NCI-H524 treated with DMSO at 0.1 percent for 48 hours (cell line): ENCODE measurements at regions not wholly inside any gene's neighbourhood (a gene's known extent, or its start where the extent isn't known, plus 50 kb on each side); places are given as distances from the start of the nearest gene placed in this dataset.

ENCODE experiments used
- DNase-seq: peaks from one replicate; lab custom pipeline; 2025; lab: John Stamatoyannopoulos, UW

DNA sequence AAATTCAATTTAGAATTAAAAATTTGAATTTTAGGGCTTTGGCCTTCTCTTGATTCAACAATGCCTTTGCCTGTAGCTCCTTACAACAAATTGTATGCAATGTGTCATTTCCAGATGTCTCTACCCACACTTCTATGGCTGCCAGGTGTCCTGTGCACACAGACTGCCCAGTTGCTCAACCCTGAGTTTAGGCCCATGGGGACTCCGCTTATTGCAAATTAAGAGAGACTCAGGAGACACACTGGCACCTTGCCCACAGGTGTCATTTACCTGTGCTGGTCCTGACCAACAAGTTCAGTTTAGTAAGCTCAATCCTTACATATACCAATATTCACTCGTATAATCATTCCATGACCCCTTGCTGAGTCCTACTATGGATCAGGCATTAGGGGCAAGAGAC, 236.1 kb downstream of the OMA1 start:
- no peak for DNase-seq

- no peak for DNase-seq
Observed at GRCh38 chr1:58308206-58308605, 238.3 kb downstream of the OMA1 start.

- no peak for DNase-seq
Observed at GRCh38 chr1:58307431-58307830, 239.1 kb downstream of the OMA1 start.

DNA sequence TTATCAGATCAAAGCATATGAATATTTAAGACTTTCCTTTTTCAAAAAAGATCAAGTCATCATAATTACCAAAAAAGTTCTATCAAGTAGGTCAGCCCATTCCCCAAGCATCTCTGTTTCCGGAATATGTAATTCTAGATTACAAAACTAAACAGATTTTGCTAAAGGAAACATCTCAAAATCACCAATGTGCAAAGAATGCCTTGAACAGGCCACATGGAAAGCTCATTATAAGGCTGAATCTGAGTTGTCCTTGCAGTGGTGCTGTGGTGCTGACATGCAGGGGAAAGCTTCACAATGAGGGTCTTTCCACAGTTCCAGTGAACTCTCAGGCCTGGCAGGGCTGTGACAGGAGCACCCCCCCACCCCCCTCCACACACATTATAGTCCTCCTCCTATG, 240.9 kb downstream of the OMA1 start:
- DNase-seq: no peak

- DNase-seq: no peak
Observed at GRCh38 chr1:58304346-58304975, 242.1 kb downstream of the OMA1 start.

- DNase-seq: no peak
Observed at GRCh38 chr1:58303841-58304240, 242.7 kb downstream of the OMA1 start.

GRCh38 chr1:58293388-58293787, 253.1 kb downstream of the OMA1 start:
- DNase-seq: no peak

DNA sequence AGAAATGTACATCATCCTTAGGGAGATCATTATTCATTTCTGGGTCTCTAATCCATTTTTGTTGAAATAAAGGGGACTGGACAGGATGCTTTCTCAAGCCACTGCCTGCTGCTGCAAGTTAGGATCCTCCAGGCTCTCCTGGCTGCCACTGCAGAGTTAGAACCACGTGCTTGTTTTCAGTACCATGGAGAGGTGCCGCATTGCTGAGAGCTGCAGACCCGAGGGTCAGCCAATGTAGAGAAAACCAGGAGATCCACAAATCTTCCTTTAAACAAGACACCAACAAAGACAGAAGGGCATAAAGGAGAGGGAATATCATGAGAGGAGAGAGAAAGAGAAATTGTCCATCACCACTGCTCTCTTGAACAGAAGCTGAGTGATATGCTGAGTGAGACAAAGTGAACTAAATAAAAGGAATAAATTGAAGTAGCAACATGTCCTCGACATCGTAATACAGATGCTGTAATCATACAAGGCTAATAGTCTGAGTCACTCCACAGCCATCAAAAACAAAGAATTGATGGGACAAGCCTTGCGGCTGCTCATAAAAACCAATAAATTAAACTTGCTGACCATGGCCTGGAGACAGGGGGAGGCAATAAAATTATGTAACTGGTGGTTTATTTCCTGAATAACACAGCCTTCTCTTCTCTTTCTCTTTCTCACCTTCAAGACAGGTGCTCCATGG, 255.7 kb downstream of the OMA1 start:
- DNase-seq: no peak

DNA sequence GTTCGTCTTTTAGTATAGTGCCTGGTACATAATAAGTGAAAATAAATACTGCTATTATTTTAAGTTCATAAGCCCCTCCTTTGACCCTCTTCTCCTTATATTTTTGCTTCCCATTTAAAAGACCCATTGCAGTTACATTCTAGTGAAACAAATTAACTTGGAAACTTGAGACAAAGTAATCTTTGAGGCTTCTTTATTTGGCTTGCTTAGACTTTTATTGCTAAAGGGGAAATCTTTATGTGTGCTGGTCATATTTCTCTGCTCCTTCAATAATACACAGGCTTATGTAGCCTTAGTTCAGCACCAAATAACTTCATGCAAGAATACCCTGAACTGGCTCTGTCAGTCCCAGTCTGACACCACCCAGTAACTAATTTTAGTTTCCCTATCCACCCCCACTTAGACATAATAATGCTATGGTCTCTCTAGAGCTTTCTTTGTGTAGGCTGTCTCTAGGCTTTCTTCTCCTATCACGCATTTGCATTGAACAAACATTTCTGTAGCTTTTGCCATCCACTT, 257.8 kb downstream of the OMA1 start:
- no peak for DNase-seq

DNA sequence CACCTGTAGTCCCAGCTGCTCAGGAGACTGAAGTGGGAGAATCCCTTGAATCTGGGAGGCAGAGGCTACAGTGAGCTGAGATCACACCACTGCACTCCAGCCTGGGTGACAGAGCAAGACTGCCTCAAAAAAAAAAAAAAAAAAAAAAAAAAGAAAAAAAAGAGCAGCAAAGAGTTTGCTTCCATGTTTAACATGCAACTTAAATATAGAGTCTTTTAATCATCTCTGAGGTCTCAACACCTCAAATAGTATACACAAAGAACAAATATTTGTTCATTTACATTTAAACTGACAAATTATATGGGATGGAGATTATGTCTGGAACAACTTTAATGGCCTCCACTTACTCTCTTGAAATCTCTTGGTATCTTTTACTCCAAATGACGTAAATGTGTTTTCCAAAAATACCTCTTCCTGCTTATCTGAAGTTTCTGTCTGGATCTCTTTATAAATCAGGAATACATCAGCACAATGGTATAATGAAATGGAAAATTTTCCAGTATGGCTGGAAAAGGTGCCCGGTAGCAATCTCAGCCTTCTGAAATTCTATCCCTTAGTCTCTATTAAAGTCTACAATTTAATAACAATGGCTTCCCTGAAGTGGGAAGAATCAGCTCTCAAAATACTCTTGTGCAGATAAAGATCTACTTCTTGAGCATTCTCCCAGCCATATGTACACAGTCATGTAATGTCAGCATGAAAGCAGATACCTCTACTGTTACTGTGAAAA, 258.5 kb downstream of the OMA1 start:
- no peak for DNase-seq

- DNase-seq: no peak
Observed at GRCh38 chr1:58284225-58284510, 262.4 kb downstream of the OMA1 start.

DNA sequence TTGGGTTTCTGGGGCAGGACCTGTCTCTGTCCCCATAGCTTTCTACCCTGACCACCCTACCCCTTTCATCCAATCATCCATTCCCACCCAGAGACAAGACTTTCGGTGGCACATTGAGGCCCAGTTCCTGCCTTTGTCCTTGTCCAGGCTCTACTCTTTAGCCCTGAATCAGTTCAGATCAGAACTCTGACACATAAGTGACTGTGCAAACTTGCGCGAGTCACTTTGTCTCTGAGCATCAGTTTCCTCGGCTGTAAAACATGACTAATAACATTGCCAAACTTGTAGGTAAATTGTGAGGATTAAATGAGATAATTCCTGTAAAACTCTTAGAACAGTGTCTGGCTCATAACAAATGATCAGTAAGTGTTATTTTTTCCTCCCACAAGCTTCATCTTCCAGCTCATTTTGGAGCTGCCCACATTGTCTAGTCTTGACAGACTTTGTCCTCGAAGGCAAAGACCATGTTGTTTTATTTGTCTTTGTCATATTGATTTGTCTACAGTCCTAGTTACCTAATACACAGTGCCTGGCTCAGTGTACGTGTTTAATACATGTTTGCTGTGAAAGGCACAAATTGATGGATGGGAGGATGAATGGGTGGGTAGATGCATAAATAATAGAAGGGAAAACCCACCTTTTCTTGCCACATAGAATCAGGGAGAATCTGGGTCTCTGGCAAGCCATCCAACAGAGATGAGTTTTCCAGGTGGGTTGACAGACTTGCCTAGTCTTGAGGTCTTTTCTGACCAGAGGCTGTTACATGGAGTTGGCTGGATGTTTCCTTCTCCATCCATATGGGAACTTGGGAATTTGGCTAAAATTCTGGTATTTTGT, 262.9 kb downstream of the OMA1 start:
- no peak for DNase-seq

DNA sequence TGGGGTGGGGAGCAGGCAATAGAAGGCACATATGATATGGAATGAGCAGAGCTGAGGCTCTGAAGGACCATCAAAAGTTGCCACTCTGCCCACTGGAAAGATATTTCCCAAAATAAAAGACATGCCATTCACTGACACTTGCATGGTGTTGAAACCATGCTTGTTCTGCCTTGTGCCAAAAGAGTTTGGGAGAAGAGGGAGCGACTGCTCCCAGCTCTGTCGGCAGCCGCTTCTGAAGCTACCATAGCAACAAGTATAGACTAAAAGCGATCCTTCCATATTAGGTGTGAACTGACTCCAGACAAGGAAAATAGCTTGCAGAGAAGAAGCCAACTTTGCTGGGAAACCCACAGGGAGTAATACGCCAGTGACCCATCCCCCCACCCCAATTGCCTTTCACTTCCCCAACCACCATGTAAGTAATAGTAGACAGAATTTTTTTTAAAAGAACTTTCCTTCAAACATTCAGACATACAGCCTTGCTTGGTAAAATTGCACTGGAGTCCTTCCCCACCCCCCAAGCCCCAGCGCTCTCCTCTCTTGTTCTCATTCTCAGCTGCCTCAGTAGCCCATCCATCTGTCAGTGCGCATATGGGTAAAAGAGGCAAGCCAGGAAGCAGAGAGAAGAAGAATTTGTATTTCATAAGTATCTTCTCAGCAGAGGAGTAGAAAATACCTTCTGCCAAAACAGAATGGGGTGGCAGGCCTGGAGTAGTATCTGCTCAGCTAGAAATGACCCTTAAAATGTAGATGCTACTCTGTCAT, 263.7 kb downstream of the OMA1 start:
- no peak for DNase-seq

- peak; percentile 69 for DNase-seq
Observed at GRCh38 chr1:58266242-58266641, 280.3 kb downstream of the OMA1 start.

GRCh38 chr1:58264462-58264861, 282.1 kb downstream of the OMA1 start:
- no peak for DNase-seq

DNA sequence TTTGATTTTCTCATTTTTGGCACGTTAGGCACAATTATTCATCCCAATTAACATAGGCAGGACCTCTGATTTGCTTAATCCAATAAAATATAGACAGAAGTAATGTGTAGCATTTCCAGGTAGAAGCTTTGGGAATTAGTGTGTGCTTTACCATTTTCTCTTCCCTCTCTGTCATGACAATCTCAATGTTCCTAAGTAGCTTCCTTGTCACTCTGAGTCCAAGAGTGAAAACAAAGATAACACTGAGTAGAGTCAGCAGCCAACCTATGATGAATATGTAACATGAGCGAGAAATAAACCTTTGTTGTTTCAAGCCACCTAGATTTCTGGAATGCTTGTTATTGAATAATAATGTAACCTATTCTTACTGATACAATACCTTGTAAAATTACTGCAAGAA, 283.8 kb downstream of the OMA1 start:
- no peak for DNase-seq

DNA sequence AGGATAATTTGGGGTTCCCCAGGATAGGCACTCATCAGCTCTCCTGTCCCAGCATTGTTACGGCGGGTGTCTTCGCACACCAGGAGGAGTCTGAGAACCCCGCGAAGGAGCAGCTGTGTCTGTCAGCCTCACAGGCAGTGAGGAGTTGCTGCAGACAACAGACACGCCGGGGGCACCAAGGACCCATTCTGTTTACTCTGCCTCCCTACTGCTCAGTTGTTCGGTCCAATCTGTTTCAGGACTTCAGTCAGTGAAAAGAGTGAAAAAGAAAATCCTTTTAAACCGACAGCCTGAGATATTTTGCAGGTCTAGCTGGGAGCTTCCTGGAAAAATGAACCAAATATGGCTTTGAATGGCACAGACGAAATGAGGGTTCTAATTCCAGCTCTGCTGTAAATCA, 288.4 kb downstream of the OMA1 start:
- DNase-seq: no peak

- DNase-seq: no peak
Observed at GRCh38 chr1:58257003-58257402, 289.5 kb downstream of the OMA1 start.

DNA sequence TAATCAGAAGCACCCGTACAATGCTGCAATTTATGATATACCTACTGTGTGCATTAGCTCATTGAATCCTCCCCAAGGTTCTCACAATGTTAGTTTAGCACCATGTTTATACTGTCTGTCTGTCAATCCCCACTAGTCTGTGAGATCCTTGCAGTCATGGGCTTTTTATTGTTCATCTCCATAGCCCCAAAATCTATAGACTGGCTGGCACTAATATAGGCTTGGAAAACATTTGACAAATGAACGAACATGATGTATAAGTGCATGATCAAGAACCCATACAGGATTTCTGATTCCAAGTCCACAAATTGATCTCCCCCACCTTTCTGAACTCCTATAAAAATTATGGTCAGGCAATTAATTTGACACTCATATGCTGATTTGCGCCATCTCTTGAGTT, 290.0 kb downstream of the OMA1 start:
- DNase-seq: no peak

DNA sequence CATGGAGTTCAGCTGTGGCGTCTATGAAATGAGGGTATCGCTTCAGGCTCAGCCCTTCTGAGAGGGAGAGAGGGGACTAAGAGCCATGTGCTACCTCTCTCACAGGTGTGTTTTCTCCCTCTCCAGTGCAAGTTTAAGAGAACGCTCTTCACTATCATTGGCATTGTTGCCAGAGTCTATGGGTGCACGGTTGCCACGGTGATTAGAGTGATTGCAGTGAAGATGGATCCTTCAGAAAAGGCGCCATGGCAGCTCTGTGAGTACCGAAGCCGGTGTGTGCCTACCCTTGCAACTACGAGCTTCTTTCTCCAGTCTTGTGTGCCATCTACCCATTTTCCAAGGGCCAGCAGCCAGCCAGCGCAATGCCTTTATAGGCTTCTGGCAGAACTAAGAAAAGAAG, 290.5 kb downstream of the OMA1 start:
- no peak for DNase-seq

GRCh38 chr1:58255192-58255591, 291.3 kb downstream of the OMA1 start:
- DNase-seq: no peak
